ENCODE measurements at regions not wholly inside any gene's neighbourhood (a gene's known extent, or its start where the extent isn't known, plus 50 kb on each side); places are given as distances from the start of the nearest gene placed in this dataset.
"Not testable (repeated sequence)": the region's sequence is repeated elsewhere in the genome, so short reads cannot be mapped to it uniquely, and the experiment has no call there.

GRCh38 chr18:9013926-9014373 is 88.5 kb upstream of the NDUFV2 start:
- DNase-seq (ENCODE audit: low read depth in 1 of 2, low spot score in 1 of 2): no peak

- no peak for DNase-seq (ENCODE audit: low read depth in 1 of 2, low spot score in 1 of 2)
These were observed 86.8 kb upstream of the NDUFV2 start for GRCh38 chr18:9015689-9016088.

GRCh38 chr18:9016633-9017166 is 85.8 kb upstream of the NDUFV2 start:
- DNase-seq (ENCODE audit: low read depth in 1 of 2, low spot score in 1 of 2): no peak

- peak; percentile 23 to 41 for DNase-seq (ENCODE audit: low read depth in 1 of 2, low spot score in 1 of 2)
These were observed 85.2 kb upstream of the NDUFV2 start for GRCh38 chr18:9017167-9017904.

DNA sequence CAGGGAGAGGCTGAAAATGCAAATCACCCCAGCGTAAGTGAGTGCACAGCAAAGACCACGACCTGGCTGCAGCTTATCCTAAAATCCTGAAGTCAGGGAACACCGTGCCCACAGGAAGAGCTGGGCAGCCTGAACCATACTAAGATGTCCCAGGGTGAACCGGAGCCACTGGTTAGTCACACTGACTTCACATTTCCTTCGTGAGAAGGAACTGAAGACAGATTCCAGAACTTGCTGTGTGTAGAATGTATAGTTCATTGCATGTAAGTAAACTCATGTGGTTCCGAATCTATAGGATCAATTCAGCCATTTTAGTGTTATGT is 84.6 kb upstream of the NDUFV2 start:
- DNase-seq (ENCODE audit: low read depth in 1 of 2, low spot score in 1 of 2): no peak

- no peak for DNase-seq (ENCODE audit: low read depth in 1 of 2, low spot score in 1 of 2)
These were observed 83.4 kb upstream of the NDUFV2 start for GRCh38 chr18:9019135-9019534.

DNA sequence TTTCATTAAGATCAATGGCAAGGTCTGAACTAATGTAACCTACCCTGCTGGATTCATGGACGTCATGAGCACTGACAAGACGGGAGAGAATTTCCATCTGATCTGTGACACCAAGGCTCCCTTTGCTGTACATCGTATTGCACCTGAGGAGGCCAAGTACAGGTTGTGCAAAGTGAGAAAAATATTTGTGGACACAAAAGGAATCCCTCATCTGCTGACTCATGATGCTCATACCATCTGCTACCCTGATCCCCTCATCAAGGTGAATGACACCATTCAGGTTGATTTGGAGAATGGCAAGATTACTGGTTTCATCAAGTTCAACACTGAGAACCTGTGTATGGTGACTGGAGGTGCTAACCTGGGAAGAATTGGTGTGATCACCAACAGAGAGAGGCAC is 82.3 kb upstream of the NDUFV2 start:
- no peak for DNase-seq (ENCODE audit: low read depth in 1 of 2, low spot score in 1 of 2)

GRCh38 chr18:9021458-9021857 is 81.0 kb upstream of the NDUFV2 start:
- DNase-seq (ENCODE audit: low read depth in 1 of 2, low spot score in 1 of 2): no peak

DNA sequence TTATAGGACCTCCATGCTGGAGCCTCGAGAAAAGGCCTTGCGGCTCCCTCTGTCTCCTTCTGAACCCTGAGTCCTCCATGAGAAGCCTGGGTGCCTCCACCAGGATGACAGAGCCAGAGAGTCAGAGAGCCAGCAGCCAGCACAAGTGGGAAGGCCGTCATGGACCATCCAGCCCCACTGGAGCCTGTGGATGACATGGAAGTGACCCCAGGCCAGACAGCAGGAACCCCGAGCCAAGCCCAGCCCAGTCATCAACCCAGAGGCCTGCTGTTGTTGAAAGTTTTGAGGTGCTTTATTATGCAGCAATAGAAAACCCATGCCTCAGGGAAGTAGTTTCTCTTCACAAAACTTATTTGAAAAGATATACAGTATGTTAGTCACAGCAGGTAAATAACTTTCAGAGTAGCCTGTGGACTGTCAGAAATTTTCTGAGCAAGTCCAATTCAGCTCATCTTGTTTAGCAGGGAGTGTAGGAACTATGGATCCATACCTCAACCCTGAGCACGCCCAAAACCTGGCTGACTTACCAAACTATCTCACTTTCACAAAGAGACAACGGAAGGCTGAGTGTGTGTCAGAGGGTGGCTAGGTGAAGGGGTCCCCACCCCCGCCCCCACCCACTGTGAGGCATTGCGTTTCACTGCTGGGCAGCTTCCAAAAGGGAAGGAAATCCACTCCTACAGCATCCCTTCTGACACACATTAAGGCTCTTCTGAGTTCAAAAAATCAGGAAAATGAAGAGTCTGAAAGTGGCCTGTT is 79.9 kb upstream of the NDUFV2 start:
- DNase-seq (ENCODE audit: low read depth in 1 of 2, low spot score in 1 of 2): no peak

DNA sequence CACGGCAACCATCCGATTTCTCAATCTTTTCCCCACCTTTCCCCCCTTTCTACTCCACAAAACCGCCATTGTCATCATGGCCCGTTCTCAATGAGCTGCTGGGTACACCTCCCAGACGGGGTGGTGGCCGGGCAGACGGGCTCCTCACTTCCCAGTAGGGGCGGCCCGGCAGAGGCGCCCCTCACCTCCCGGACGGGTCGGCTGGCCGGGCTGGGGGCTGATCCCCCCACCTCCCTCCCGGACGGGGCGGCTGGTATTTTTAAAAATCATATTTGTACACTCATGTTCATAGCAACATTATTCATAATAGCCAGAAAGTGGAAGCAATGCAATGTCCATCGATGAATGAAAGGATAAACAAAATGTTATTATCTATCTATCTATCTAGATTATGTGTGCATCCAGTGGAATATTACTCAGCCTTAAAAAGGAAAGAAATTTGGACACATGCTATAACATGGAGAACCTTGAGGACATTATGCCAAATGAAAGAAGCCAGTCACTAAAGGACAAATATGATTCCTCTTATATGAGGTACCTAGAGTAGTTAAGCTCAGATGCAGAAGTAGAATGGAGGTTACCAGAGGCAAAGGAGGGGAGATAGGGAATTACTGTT is 78.4 kb upstream of the NDUFV2 start:
- not testable (repeated sequence) for DNase-seq (ENCODE audit: low read depth in 1 of 2, low spot score in 1 of 2)

DNA sequence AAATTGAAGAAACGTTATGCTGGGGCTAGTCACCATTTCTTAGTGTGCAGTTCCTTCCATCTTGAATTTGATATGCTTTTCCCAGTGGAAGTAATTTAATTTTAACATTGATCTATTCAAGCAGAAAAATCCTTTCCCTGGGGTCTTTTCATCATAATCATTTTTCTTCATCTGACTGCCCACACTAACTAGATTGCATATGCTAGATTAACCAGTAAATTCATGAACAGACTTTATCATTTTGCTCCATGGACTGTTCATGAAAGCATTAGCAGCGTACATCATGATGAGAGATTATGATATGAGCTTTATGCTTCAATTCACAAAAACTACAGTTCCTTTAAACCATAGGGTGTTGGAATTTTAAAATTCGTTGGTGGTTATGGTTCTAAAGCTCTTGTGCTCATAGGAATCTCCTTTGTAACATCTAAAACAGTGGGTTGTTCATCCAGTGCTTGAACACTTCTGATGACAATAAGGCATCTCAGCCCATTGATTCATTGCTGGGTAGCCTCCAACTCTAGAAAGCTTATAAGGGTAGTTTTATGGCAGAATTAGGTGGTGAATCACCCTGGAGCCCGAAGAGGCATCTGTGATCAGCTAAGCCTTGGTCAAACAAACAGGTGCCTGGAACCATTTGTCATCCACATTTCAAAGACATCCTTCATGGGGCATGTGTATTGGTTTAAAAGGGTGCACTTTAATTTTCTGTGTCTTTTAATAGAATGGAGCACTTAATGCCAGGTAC is 77.2 kb upstream of the NDUFV2 start:
- DNase-seq (ENCODE audit: low read depth in 1 of 2, low spot score in 1 of 2): no peak

GRCh38 chr18:9029131-9029530 is 73.4 kb upstream of the NDUFV2 start:
- DNase-seq (ENCODE audit: low read depth in 1 of 2, low spot score in 1 of 2): no peak

GRCh38 chr18:9032519-9032918 is 70.0 kb upstream of the NDUFV2 start:
- no peak for DNase-seq (ENCODE audit: low read depth in 1 of 2, low spot score in 1 of 2)

- no peak for DNase-seq (ENCODE audit: low read depth in 1 of 2, low spot score in 1 of 2)
These were observed 64.1 kb upstream of the NDUFV2 start for GRCh38 chr18:9038277-9038871.

DNA sequence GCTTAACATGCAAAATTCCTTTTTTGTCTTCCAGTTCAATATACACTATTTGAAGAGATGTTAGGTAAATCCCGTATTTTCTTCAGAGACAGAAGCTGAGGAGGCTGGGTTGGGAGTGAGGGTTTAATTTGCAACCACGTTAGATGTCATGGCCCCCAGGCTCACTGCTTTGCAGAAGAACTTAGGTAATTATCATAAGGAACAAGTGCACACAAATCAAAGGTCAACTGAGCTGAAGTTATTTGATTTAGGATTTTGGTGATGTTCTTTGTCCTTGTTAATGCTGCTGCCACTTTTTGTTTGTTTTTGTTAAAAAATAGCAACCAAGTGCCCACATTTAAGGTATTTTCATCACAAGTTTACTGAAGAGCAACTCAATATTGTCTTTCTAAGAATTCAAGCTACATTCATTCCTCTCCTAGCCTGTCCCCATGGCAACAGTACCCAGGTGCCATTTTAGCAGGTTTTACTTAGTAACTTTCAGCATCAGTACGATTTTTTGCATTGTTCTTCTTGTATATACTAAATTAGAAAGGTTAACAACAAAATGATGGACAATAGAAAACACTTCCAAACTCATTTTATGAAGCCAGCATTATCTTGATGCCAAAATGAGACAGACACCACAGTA is 62.9 kb upstream of the NDUFV2 start:
- DNase-seq (ENCODE audit: low read depth in 1 of 2, low spot score in 1 of 2): no peak

DNA sequence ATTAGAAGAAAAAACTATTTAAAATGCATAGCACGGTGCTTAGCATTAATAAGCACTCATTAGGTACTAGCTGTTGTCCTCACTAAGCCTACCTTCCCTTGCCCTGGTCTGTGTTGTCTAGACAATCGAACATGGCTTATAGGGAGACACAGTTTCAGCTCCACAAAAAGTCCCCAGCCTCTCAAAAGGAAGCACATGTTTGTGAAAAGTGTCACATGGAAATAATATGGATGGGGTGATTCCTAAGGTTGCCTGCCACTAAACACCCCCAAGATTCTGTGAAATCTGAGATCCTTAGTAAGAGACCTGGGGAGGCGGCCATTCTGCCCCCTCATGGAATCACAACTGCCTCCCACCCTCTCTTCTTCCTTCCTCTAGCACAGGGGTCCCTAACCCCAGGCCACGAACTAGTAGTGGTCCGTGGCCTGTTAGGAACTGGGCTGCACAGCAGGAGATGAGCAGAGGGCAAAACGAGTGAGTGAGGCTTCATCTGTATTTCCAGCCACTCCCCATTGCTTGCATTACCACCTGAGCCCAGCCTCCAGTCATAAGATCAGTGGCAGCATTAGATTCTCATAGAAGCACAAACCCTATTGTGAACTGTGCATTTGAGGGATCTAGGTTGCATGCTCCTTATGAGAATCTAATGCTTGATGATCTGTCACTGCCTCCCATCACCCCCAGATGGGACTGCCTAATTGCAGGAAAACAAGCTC is 59.6 kb upstream of the NDUFV2 start:
- DNase-seq (ENCODE audit: low read depth in 1 of 2, low spot score in 1 of 2): no peak

GRCh38 chr18:9043581-9043980 is 58.9 kb upstream of the NDUFV2 start:
- DNase-seq (ENCODE audit: low read depth in 1 of 2, low spot score in 1 of 2): no peak

DNA sequence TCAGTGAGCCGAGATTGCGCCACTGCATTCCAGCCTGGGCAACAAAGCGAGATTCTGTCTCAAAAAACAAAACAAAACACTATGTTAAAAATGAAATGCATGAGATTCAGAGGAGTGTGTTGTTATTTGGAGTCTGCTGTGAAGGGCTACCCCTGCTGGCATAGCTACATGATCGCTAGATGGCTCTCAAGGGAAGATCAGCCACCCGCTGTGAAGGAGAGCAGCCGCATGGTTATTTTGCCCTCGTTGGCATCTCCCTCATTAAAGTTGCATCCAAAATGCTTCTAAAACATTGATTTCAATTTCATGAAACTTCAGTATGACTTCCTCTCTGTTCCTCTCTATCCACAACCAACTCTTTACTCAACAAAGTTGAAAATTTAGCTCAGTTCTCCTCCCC is 54.8 kb upstream of the NDUFV2 start:
- DNase-seq (ENCODE audit: low read depth in 1 of 2, low spot score in 1 of 2): no peak

DNA sequence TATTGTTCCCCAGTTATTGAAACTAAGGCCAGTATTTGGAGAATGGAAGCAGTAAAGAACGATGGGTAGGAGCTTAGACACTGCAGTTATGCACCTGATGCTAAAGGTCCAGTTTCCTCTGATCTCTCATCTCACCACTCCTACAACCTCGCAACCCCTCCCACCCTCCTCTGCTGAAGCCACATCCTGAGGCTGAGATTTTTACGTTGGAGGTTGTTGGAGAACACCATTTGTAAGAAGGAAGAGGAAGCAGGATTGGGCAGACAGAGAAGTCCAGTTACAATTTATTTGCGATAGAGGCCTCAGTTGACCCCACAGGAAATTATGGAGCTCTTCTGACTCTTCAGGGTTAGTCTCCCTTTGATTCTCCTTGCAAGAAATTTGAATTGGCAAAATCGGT is 54.3 kb upstream of the NDUFV2 start:
- no peak for DNase-seq (ENCODE audit: low read depth in 1 of 2, low spot score in 1 of 2)

Data from activated T-helper 1 cell treated with anti-CD3 and anti-CD28 coated beads, Interleukin-2, amount 50 U/mL, for 16 hours (primary cell).